SK-MEL-5 (cell line): ENCODE measurements at regions not wholly inside any gene's neighbourhood (a gene's known extent, or its start where the extent isn't known, plus 50 kb on each side); places are given as distances from the start of the nearest gene placed in this dataset.
A peak's percentile ranks its signal among the peaks of the same experiment; 100 is the strongest.
"Not testable (repeated sequence)": the region's sequence is repeated elsewhere in the genome, so short reads cannot be mapped to it uniquely, and the experiment has no call there.

Experiments
- DNase-seq: peaks from one replicate; pipeline ENCODE4 v3.0.0-alpha.2; 2016; ENCODE audit warnings: low read depth, low spot score
- in situ Hi-C: cut with HindIII; loops from 2 replicates; pipeline ENCODE4 v1.10.0; 2016; ENCODE audit warnings: low sequenced_read_pairs, high pct_unique_total_duplicates, low pct_unique_long_range_greater_than_20kb

- in situ Hi-C loops, result no loop called here
- peak; percentile 74 for DNase-seq
Measured at GRCh38 chr1:78715181-78715661, 65.6 kb downstream of the IFI44 start.

GRCh38 chr1:78716186-78716585 is 66.6 kb downstream of the IFI44 start:
- DNase-seq, result no peak

GRCh38 chr1:78718566-78718965 is 68.9 kb downstream of the IFI44 start:
- DNase-seq, result no peak
- in situ Hi-C loops, result no loop called here

More at GRCh38 chr1:78716186-78716585, 66.6 kb downstream of the IFI44 start:
- in situ Hi-C loops, result no loop called here

GRCh38 chr1:78721136-78721535 is 71.5 kb downstream of the IFI44 start:
- in situ Hi-C loops, result no loop called here
- no peak for DNase-seq

- in situ Hi-C loops, result no loop called here
Measured at GRCh38 chr1:78722105-78722504, 72.5 kb downstream of the IFI44 start.

GRCh38 chr1:78722521-78722920 is 72.9 kb downstream of the IFI44 start:
- no peak for DNase-seq
- in situ Hi-C loops, result no loop called here

More at GRCh38 chr1:78722105-78722504, 72.5 kb downstream of the IFI44 start:
- no peak for DNase-seq

- DNase-seq, result no peak
- in situ Hi-C loops, result no loop called here
Measured at GRCh38 chr1:78722947-78723346, 73.3 kb downstream of the IFI44 start.

GRCh38 chr1:78726686-78727085 is 77.1 kb downstream of the IFI44 start:
- in situ Hi-C loops, result no loop called here
- DNase-seq, result no peak

GRCh38 chr1:78728359-78728758 is 78.7 kb downstream of the IFI44 start:
- DNase-seq, result no peak
- in situ Hi-C loops, result no loop called here

- in situ Hi-C loops, result no loop called here
- no peak for DNase-seq
Measured at GRCh38 chr1:78730054-78730453, 80.4 kb downstream of the IFI44 start.

GRCh38 chr1:78731674-78732073 is 82.0 kb downstream of the IFI44 start:
- in situ Hi-C loops, result no loop called here
- DNase-seq, result no peak

GRCh38 chr1:78737241-78737640 is 87.6 kb downstream of the IFI44 start:
- DNase-seq, result no peak
- in situ Hi-C loops, result no loop called here

GRCh38 chr1:78743626-78744025 is 94.0 kb downstream of the IFI44 start:
- in situ Hi-C loops, result no loop called here

GRCh38 chr1:78745111-78745510 is 95.5 kb downstream of the IFI44 start:
- in situ Hi-C loops, result no loop called here
- DNase-seq, result no peak

More at GRCh38 chr1:78743626-78744025, 94.0 kb downstream of the IFI44 start:
- DNase-seq, result peak; percentile 11

- DNase-seq, in situ Hi-C loops: not testable (repeated sequence)
Measured at GRCh38 chr1:78753679-78754078, 104.0 kb downstream of the IFI44 start.

GRCh38 chr1:78755986-78756385 is 106.4 kb downstream of the IFI44 start:
- in situ Hi-C loops, result no loop called here
- DNase-seq, result no peak

GRCh38 chr1:78758506-78758905 is 108.9 kb downstream of the IFI44 start:
- DNase-seq, result no peak

GRCh38 chr1:78759881-78760280 is 110.2 kb downstream of the IFI44 start:
- in situ Hi-C loops, result no loop called here
- DNase-seq, result no peak

More at GRCh38 chr1:78758506-78758905, 108.9 kb downstream of the IFI44 start:
- in situ Hi-C loops, result no loop called here

- DNase-seq, result no peak
- in situ Hi-C loops, result no loop called here
Measured at GRCh38 chr1:78760858-78761257, 111.2 kb downstream of the IFI44 start.

- DNase-seq, result no peak
- in situ Hi-C loops, result no loop called here
Measured at GRCh38 chr1:78762113-78762512, 112.5 kb downstream of the IFI44 start.
